SHP77 treated with DMSO at 0.1 percent for 48 hours (cell line): ENCODE measurements at regions not wholly inside any gene's neighbourhood (a gene's known extent, or its start where the extent isn't known, plus 50 kb on each side); places are given as distances from the start of the nearest gene placed in this dataset.
"Not testable (repeated sequence)": the region's sequence is repeated elsewhere in the genome, so short reads cannot be mapped to it uniquely, and the experiment has no call there.

Experiments
- DNase-seq: peaks from one replicate; lab custom pipeline; 2025; lab: John Stamatoyannopoulos, UW

- DNase-seq, result no peak
Observed at GRCh38 chr10:80697926-80698325, 160.2 kb downstream of the SH2D4B start.

GRCh38 chr10:80699602-80700039 lies 161.9 kb downstream of the SH2D4B start:
- DNase-seq, result no peak

DNA sequence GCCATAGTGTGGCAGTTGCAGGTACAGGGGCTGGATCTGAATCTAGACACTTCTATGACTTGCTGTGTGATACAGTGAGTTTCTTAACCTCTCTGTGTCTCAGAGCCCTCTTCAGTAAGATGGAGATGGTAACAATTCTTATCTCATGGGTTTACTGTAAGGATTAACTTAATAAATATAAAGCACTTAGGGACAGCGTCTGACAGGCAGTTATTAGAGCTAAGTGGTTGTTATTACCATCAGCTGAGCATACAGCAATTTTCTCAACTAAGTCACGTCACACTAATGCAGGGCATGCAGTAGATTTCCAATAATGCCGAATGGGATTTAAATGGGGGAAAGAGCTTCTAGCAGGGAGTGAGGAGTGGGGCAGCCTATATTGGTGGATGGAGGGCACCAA lies 162.6 kb downstream of the SH2D4B start:
- no peak for DNase-seq

DNA sequence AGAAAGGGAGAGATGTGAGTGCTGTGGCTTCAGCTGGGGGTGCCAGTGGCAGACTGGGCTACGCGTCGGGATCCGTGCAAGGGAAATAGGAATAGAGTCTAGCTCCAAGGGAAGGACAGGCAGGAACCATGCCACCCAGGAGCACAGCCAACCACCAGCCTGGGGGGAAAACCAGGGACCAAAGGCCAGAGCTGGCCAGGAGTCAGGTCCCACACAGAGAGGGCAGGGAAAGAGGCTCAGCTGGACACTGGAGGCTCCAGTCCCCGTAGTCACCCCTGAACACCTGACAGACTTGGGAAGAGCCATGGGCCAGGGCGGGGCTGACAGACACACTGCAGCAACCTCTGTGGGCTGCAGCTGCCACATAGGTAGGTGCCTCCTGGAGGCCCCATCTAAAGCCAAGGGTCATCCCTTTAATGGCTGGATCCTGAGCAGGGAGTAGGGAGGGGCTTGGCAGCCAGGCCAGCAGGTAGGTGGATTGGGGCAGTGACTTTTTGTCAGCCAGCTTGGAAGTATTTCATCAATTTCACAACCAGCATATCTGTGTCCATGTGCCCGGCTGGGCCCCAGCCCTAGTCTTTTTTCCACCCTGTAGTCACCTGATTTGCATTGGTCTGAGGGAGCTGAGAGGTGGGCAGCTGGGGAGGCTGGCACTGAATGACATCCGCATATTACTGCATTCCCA lies 163.2 kb downstream of the SH2D4B start:
- DNase-seq, result no peak

GRCh38 chr10:80701706-80702105 lies 164.0 kb downstream of the SH2D4B start:
- DNase-seq, result no peak

DNA sequence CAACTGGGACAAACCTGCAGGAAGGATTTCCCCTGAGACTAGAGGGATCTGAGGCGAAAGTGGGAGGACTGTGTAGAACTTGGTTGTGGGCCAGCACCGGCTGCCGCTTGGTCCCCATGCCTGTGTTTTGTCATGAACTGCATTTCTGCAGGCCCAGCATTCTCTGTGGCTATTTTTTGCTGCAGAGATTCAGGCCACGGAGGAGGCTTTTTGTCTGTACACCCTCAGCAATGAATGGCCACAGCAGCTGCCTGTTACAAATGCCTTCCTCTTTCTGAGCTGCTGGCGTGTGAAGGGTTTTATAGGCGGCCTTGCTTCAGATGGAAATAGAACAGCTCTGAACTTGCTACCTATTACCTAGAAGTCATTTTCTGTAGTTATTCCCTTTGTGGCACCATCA lies 164.4 kb downstream of the SH2D4B start:
- DNase-seq, result no peak

DNA sequence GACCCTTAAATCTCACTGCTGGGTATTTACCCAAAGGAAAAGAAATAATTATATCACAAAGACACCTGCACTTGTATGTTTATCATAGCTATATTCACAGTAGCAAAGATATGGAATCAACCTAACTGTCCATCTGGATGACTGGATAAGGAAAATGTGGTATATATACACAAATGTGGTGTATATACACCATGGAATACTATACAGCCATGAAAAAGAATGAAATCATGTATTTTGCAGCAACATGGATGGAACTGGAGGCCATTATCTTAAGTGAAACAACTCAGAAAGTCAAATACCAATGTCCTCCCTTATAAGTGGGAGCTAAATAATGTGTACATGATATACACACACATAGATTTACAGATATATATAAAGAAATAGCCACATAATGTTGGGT lies 168.2 kb downstream of the SH2D4B start:
- no peak for DNase-seq

DNA sequence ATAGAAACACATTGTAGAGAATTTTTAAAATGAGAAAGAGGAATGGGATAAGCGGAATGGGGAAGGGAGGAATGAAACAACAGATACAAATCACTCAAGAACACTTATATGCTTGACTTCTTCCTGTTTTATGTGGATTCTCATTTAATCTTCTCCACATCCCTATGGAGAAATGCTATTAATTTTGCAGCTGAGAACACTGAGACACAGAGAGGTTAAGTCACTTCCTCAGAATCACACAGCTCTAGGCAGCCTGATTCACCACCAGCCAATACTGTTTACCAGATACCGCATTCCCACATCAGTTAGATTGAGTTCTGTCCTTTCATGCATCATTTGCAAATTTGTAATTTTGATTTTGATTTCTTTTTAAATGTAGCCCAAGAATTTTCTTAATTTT lies 170.5 kb downstream of the SH2D4B start:
- no peak for DNase-seq

DNA sequence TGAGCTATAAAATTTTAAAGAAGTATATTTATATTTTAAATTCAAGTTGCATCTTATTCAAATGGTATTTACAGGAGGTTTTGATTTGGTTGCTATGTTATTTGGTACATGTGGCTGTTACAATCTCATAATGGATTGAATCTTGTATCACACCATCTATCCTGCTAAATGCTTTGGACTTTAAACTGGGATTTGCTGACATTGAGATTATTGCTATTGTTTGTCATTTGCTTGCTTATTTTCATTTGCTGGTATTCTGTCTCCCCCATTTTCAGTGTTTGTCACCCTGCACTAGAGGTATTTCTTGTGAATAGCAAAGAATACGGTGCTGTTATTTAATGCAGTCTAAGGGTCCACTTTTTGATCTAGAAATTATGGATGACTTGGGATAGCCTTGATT lies 171.1 kb downstream of the SH2D4B start:
- no peak for DNase-seq

DNA sequence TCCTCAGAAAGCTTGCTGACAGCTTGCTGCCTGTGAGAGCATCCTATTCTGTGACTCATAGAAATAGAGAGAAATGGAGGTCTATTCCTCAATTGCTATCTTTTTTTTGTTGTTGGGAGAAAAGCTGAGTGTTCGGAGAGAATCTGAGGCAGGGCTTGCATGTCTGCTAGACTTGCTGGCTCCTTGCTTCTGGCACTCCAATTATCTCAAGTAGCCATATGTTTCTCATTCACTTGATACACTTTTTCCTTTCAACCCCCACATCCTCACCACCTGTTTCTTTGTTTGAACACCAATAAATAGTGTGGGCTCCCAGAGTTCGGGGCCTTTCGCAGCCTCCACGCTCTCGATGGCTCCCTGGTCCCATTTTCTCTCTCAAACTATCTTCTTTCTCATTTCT lies 172.2 kb downstream of the SH2D4B start:
- DNase-seq, result no peak

- DNase-seq, result no peak
Observed at GRCh38 chr10:80713398-80713928, 175.8 kb downstream of the SH2D4B start.

GRCh38 chr10:80714566-80714965 lies 176.9 kb downstream of the SH2D4B start:
- no peak for DNase-seq

DNA sequence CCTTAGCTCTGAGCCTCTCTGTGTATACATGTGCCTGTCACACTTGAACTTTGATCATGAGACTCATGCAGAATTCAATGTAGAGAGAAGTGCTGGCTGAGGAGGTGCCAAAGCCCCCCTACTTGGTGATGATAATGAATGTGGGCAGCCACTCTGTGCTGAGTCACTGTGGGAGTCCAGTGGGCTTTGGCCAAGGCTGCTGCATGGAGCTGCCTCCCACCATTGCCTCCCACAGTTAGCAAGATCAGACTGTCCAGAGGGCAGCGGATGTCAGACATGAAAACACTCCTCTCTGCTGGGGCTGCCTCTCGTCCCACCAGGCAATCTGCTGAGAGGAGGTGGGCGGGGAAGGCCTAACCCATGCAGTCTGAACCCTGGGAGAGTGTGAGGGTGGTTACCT lies 180.3 kb downstream of the SH2D4B start:
- DNase-seq, result no peak

DNA sequence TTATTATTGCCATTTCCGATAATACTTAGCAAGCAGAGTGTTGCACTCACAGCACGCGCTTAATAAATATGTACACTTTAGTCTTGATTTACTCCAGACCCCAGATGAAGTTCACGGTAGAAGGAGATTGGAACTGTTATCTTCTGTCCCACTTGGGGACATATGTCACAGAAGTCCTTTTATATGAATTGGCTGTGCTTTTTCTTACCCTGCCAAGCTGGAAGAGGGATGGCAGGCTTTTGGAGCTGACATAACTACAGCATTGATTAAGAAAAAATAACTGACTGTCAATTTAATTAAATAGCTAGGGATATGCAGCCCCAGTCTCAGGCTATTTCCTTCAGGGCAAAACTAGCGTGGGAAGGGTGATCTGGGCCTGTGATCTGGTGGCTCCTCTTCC lies 182.2 kb downstream of the SH2D4B start:
- DNase-seq, result no peak

- DNase-seq, result no peak
Observed at GRCh38 chr10:80720549-80720948, 182.8 kb downstream of the SH2D4B start.

DNA sequence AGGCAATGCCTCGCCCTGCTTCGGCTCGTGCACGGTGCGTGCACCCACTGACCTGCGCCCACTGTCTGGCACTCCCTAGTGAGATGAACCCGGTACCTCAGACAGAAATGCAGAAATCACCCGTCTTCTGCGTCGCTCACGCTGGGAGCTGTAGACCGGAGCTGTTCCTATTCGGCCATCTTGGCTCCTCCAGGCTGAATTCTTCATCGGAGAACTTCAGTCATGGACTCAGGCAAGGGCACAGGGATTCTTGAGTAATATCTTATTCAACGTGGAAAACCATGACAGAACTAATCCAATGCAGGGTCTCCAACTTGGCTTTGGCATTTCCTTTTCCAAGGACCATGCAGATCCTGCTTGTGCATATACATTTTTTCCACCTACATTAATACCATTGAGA lies 190.7 kb downstream of the SH2D4B start:
- not testable (repeated sequence) for DNase-seq

GRCh38 chr10:80729896-80730295 lies 192.2 kb downstream of the SH2D4B start:
- no peak for DNase-seq

- no peak for DNase-seq
Observed at GRCh38 chr10:80730522-80730921, 192.8 kb downstream of the SH2D4B start.

DNA sequence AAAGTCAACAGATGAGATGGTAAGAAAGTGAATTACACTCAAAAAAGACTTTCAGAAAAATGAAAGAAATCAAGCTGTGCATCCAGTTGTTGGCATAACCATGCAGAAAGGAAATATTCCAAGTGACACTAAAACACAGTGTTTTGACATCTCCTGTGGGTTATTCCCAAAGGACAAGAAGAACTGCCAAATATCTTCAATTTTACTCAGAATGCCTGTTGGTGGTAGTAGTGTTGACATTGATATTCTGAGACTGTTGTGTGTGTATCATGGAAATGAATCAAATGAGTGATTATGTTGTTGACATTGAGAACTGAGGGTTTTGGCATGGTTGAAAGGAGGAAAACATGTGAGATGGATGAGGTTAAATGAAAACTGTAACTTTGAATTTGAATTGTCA lies 196.9 kb downstream of the SH2D4B start:
- no peak for DNase-seq

- no peak for DNase-seq
Observed at GRCh38 chr10:80737209-80737608, 199.5 kb downstream of the SH2D4B start.

DNA sequence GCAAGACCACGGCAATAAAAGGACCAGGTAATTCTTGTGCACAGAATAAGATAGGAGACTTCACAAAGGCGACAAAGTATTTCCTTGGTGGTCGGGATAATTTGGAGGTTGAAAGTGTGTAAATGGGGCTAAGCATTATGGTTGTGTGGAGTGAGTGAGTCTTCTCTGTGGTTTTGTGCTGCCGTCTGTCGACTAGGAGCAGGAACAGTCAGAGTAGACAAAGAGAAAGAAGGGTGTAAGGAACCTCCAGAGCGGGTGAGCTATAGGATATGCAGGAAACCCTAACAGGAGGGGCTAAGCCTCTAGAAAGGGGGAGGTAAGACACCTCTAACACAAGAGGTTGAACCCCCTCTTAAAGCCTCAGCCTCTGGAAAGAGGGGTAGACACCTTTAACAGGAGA lies 201.6 kb downstream of the SH2D4B start:
- DNase-seq, result no peak

GRCh38 chr10:80739963-80740715 lies 202.4 kb downstream of the SH2D4B start:
- DNase-seq, result no peak

- DNase-seq, result no peak
Observed at GRCh38 chr10:80741278-80741677, 203.6 kb downstream of the SH2D4B start.

DNA sequence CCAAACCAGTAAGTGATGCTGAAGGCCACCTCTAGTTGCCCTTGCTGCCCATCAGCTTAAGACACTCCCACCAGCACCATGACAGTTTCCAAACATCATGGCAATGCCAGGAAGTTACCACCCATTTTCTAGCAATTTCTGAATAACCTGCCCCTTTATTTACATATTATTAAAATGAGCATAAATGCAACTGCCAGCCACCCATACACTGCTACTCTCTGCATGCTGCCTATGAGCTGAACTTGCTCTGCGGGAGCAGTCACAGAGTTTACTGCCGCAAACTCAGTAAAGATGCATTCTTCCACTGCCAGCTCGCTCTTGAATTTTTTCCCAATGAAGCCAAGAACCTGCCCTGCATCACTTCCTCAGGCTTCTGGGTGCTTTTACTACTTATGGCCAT lies 212.6 kb downstream of the SH2D4B start:
- no peak for DNase-seq
